GM10266 (cell line): ENCODE measurements at regions not wholly inside any gene's neighbourhood (a gene's known extent, or its start where the extent isn't known, plus 50 kb on each side); places are given as distances from the start of the nearest gene placed in this dataset.
"Not testable (repeated sequence)": the region's sequence is repeated elsewhere in the genome, so short reads cannot be mapped to it uniquely, and the experiment has no call there.

Experiments used
- DNase-seq: peaks from one replicate; pipeline ENCODE4 v3.0.0; 2012; ENCODE audit errors: extremely low spot score
- TF ChIP-seq, protein P1 (sequence below): IDR thresholded peaks from 2 replicates; pipeline ENCODE4 v1.5.1; 2012; ENCODE audit warnings: mild to moderate bottlenecking, low read depth; ENCODE audit not compliant: control insufficient read depth, insufficient read depth; ENCODE audit errors: missing control alignments

DNA sequence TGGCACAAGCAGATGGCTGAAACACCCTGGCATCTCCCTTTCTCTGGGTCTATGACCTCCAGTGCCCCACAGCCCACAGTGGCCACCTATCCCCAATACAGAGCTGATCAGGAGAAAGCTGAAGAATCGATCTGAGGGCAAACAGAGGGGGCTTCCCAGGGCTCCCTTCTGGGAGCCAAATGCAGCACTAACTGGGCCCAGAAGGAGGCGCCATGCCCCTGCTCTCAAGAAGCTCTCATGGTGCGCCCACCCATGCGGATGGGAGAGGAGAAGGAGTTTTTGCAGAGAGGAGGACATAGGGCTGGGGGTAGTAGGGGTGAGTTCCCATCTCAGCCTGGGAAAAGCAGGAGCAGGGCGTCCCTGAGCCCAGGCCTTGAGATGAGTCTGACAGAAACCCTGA, 787.3 kb upstream of the RAB6C start:
- TF ChIP-seq, protein P1, sequence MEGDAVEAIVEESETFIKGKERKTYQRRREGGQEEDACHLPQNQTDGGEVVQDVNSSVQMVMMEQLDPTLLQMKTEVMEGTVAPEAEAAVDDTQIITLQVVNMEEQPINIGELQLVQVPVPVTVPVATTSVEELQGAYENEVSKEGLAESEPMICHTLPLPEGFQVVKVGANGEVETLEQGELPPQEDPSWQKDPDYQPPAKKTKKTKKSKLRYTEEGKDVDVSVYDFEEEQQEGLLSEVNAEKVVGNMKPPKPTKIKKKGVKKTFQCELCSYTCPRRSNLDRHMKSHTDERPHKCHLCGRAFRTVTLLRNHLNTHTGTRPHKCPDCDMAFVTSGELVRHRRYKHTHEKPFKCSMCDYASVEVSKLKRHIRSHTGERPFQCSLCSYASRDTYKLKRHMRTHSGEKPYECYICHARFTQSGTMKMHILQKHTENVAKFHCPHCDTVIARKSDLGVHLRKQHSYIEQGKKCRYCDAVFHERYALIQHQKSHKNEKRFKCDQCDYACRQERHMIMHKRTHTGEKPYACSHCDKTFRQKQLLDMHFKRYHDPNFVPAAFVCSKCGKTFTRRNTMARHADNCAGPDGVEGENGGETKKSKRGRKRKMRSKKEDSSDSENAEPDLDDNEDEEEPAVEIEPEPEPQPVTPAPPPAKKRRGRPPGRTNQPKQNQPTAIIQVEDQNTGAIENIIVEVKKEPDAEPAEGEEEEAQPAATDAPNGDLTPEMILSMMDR: no peak

DNA sequence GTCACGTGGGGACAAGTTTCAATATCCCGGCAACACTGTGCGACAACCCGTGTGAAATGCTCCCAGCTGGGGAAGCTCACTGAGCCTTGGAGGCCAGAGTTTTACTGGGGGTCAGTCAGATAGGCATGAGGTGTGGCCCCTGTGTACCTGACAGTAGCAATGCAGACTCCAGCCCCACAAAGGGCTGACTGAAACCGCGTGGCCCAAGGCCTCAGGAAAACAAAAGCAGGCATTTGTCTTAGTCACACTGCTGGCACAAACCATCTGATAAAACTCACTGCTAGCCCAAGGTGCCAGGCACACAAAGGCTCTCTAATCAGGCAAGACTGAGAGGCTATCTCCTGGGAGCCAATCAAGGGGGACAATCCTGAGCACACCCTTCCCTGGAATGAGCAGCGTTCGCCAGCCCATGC, 786.6 kb upstream of the RAB6C start:
- DNase-seq: no peak
- TF ChIP-seq, protein P1: no peak

More for the DNA sequence above, 787.3 kb upstream of the RAB6C start:
- DNase-seq: no peak

DNA sequence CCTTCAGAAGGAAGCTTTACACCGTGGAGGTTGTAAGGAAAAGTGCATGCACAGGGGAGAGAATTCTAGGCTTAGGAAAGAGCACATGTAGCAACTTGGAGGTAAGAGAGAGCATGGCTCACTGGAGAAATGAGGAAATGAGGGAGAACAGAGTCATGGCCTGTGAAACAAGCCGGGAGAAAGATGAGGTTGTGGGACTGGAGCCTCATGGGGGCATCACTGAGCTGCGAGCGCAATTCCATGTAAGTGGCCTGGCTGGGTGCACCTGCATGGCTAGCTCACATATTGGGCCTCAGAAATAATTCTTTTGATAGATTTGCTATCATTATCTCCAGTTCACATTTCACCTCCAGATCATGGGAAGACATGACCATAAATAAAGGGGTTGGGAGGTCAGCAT, 785.5 kb upstream of the RAB6C start:
- TF ChIP-seq, protein P1: no peak
- no peak for DNase-seq

DNA sequence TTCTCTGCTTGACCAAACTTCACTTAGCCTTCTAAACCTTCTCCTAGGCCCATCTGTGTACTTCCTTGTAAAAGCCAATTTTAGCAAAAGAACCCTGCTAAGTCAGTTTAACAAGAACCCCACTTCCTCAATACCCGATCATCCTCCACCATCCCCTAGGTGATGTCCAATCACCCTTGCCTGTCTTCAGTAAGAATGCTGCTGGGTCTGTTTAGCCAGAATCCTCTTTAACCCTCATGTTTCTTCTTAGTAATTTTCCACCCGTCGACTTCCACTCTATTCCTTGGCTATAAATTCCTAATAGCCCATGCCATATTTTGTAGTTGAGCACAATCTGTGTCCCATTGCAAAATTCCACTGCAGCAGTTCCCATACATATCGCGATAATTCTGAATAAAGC, 780.0 kb upstream of the RAB6C start:
- DNase-seq: no peak
- TF ChIP-seq, protein P1: no peak

DNA sequence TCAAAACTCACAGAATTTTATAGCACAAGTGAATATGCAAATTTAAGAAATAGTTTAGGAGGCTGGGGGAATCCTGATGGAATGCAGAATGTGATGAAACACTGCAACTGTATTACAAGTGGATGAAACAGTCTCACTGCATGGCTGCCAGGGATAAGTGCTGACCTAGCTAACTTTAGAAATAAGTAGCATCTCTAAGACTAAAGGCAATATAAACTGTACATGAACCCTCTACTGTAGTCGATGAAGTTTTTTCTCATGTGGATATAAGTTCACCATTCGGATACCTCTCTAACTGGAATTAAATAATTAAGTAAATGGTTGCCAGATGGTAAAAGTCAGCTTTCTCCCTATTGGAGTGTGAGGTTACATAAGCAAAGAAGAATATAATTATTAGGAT, 777.8 kb upstream of the RAB6C start:
- no peak for DNase-seq
- TF ChIP-seq, protein P1: no peak

DNA sequence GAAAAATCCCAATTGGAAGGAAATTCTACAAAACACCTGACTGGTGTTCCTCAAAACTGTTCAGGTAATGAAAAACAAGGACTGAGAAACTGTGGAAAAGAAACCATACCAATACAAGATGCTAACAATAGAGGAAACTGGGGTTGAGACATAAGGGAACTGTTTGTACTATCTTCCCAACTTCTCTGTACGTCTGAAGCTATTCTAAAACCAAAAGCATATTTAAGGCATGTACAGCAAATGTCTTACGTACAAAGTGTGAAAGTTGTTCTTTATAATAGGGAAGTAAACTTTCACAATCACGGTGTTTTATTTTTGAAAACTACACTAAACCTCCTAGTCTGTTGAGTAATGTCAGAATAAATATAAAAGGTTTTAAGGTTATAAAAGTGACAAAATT, 776.1 kb upstream of the RAB6C start:
- no peak for DNase-seq
- TF ChIP-seq, protein P1: no peak

DNA sequence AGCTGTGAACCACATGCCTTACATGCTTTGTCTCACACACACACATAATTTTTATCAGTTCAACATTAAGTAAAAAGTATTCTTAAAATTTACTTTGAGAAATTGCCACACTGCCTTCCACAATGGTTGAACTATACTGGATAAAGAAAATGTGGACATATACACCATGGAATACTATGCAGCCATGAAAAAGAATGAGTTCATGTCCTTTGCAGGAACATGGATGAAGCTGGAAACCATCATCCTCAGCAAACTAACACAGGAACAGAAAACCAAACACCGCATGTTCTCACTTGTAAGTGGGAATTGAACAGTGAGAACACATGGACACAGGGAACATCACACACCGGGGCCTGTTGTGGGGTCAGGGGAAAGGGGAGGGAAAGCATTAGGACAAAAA, 774.9 kb upstream of the RAB6C start:
- DNase-seq: not testable (repeated sequence)

DNA sequence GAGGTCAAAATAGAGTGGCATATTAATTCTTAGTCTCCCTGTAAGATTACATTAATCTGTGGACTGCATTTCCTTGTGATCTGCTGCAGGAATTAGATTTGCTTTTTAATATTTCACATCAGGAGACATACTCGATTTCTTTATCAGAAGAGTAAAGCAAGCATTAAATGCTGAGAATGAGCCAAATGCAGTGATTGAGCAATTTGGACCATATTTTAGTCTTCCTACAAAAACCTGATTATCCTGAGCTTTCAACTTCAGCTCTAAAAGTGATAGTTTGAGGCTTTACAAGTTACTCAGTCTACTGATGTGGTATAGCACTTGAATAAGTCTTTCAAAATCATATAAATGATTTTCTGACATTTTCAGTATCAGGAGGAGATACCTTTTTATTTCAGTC, 774.3 kb upstream of the RAB6C start:
- DNase-seq: no peak
- TF ChIP-seq, protein P1: no peak
